ENCODE measurements at regions not wholly inside any gene's neighbourhood (a gene's known extent, or its start where the extent isn't known, plus 50 kb on each side); places are given as distances from the start of the nearest gene placed in this dataset.

DNA sequence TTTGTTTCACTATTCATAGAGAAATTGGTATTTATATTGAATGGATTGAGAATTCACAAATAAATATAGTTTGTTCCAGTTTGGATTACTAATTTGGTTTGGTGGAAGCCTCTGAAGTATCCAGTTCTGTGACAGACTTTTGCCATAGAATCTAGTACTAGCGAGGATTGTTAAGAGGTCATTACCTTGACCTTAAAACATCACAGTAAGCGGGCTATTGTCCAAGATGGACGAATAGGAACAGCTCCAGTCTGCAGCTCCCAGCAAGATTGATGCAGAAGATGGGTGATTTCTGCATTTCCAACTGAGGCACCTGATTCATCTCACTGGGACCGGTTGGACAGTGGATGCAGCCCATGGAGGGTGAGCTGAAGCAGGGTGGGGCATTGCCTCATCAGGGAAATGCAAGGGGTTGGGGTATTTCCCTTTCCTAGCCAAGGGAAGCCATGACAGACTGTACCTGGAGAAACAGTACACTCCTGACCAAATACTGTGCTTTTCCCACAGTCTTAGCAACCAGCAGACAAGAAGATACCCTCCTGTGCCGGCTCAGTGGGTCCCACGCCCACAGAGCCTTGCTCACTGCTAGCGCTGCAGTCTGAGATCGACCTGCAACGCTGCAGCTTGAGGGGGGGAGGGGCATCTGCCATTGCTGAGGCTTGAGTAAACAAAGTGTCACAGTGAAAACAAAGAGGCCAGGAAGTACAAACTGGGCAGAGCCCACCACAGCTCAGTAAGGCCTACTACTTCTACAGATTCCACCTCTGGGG is 66.4 kb upstream of the NEDD9 start:
- DNase-seq: peak; percentile 58 to 72 (median 70)
- TF ChIP-seq, protein P1, sequence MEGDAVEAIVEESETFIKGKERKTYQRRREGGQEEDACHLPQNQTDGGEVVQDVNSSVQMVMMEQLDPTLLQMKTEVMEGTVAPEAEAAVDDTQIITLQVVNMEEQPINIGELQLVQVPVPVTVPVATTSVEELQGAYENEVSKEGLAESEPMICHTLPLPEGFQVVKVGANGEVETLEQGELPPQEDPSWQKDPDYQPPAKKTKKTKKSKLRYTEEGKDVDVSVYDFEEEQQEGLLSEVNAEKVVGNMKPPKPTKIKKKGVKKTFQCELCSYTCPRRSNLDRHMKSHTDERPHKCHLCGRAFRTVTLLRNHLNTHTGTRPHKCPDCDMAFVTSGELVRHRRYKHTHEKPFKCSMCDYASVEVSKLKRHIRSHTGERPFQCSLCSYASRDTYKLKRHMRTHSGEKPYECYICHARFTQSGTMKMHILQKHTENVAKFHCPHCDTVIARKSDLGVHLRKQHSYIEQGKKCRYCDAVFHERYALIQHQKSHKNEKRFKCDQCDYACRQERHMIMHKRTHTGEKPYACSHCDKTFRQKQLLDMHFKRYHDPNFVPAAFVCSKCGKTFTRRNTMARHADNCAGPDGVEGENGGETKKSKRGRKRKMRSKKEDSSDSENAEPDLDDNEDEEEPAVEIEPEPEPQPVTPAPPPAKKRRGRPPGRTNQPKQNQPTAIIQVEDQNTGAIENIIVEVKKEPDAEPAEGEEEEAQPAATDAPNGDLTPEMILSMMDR (IDR thresholded peaks at IDR 0.05): no peak
- no peak for TF ChIP-seq POLR2A (IDR thresholded peaks at IDR 0.05)
- H3K27ac ChIP-seq: no peak overlapping the region
- ATAC-seq: peak; percentile 74 to 87 (median 86)
- intact Hi-C loops (cut with DNase I): no loop called here
- 44% methylated on average over 6 of the region's 9 CpGs for WGBS (ENCODE audit: insufficient coverage, low coverage, low lambda C conversion rate, missing lambda C conversion rate)
- H3K4me3 ChIP-seq: no peak overlapping the region
- peaks cover 0 to 10% (median 0%) of the 10 kb centered on the region in 4 donors for H3K4me1 ChIP-seq
- H3K36me3 ChIP-seq: no peaks in the 10 kb centered on the region
- H3K9me3 ChIP-seq: no peaks in the 10 kb centered on the region
- no peaks in the 10 kb centered on the region for H3K27me3 ChIP-seq

DNA sequence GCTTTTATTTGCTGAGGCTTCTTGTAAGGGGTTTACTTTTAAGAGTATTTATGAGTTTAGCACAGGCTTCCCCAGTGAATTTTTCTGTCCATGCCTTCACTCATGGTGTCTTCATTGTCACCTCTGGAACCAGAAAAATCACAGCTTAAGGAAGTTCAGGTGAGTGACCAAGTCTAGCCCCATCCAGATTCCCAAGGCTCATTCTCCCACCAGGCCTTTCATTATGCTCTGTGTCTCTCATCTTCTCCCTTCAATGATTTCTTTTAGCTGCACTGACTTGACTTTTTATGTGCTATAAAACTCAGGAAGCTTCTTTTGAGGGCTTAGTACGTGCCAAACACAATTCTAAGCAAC is 64.9 kb upstream of the NEDD9 start:
- TF ChIP-seq, protein P1 (IDR thresholded peaks at IDR 0.05): no peak
- TF ChIP-seq POLR2A (IDR thresholded peaks at IDR 0.05): no peak
- WGBS (ENCODE audit: insufficient coverage, low coverage, low lambda C conversion rate, missing lambda C conversion rate): 81% methylated on average over 1 of the region's 1 CpG
- Histone ChIP-seq H3K27ac (no peak overlapping the region), H3K4me3 (no peak overlapping the region), H3K4me1 (peaks cover 0 to 10% (median 0%) of the 10 kb centered on the region in 4 donors), H3K36me3 (no peaks in the 10 kb centered on the region), H3K27me3 (no peaks in the 10 kb centered on the region), H3K9me3 (no peaks in the 10 kb centered on the region)
- no peak for DNase-seq
- intact Hi-C loops (cut with DNase I): no loop called here
- no peak for ATAC-seq

DNA sequence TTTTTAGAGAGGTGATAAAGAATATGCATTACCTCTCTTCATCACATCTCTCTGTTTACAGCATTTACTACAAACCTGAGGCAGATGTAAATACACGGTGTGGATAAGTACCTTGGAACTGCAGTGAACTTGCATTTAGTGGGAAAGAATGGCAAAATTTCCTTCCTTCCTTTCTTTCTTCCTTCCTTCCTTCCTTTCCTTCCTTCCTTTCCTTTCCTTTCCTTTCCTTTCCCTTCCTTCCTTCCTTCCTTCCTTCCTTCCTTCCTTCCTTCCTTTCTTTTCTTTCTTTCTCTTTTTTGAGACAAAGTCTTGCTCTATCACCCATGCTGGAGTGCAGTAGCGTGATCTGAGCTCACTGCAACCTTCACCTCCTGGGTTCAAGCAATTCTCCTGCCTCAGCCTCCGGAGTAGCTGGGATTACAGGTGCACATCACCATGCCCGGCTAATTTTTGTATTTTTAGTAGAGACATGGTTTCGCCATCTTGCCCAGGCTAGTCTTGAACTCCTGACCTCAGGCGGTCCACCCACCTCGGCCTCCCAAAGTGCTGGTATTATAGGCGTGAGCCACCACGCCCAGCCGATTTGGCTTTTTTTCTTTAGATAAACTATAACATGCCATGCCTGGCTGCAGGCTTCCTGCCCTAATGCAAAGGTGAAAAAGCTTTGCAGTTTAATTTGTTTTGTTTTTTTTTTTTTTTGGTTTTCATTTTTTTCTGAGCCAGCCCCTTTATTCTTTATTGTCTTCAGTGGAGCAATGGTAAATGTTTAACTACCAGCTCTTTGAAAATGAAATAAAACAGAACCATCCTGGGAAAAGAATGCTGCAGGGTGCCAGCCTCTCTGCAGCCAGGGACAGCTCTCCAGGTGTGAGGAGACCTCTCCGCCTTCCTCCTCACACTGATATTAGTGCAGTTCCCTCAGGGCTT is 64.2 kb upstream of the NEDD9 start:
- TF ChIP-seq, protein P1 (IDR thresholded peaks at IDR 0.05): no peak
- TF ChIP-seq POLR2A (IDR thresholded peaks at IDR 0.05): no peak
- WGBS (ENCODE audit: insufficient coverage, low coverage, low lambda C conversion rate, missing lambda C conversion rate): 90% methylated on average over 8 of the region's 11 CpGs
- Histone ChIP-seq H3K27me3 (no peaks in the 10 kb centered on the region), H3K27ac (no peak overlapping the region), H3K4me3 (no peak overlapping the region), H3K4me1 (peaks cover 0 to 10% (median 0%) of the 10 kb centered on the region in 4 donors), H3K9me3 (no peaks in the 10 kb centered on the region), H3K36me3 (no peaks in the 10 kb centered on the region)
- ATAC-seq (no peak), DNase-seq (no peak)
- intact Hi-C loops (cut with DNase I): no loop called here

DNA sequence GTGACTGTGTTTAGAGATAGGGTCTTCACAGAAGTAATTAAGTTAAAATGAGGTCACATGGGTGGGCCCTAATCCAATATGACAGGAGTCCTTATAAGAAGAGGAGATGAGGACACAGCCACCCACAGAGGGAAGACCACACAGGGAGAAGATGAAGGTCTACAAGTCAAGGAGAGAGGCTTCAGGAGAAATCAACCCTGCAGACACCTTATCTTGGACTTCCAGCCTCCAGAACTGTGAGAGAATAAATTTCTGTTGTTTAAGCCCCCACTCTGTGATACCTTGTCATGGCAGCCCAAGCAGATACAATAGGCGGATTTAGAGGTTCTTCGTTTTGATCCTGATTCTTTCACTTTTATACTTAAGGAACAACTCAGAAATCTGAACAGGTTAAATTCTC is 63.5 kb upstream of the NEDD9 start:
- no peak overlapping the region for H3K27ac ChIP-seq
- ATAC-seq (no peak), DNase-seq (no peak)
- TF ChIP-seq POLR2A (IDR thresholded peaks at IDR 0.05): no peak
- TF ChIP-seq, protein P1 (IDR thresholded peaks at IDR 0.05): no peak
- intact Hi-C loops (cut with DNase I): no loop called here
- WGBS (ENCODE audit: insufficient coverage, low coverage, low lambda C conversion rate, missing lambda C conversion rate): 92% methylated on average over 2 of the region's 2 CpGs
- no peaks in the 10 kb centered on the region for H3K9me3 ChIP-seq
- H3K36me3 ChIP-seq: no peaks in the 10 kb centered on the region
- H3K27me3 ChIP-seq: no peaks in the 10 kb centered on the region
- H3K4me1 ChIP-seq: peaks cover 0 to 10% (median 0%) of the 10 kb centered on the region in 4 donors
- no peak overlapping the region for H3K4me3 ChIP-seq
